AG09309 (cell line): ENCODE measurements at regions not wholly inside any gene's neighbourhood (a gene's known extent, or its start where the extent isn't known, plus 50 kb on each side); places are given as distances from the start of the nearest gene placed in this dataset.
"Not testable (repeated sequence)": the region's sequence is repeated elsewhere in the genome, so short reads cannot be mapped to it uniquely, and the experiment has no call there.

Experiments
- DNase-seq: peaks from one replicate; pipeline ENCODE4 v3.0.0-alpha.2; 2010; ENCODE audit warnings: low read depth
- H3K4me3 ChIP-seq: 2 replicates; pipeline ENCODE4 v1.5.1; 2011; ENCODE audit warnings: mild to moderate bottlenecking, low read depth, low read length, moderate library complexity; ENCODE audit not compliant: control insufficient read depth
- TF ChIP-seq, protein P1 (sequence below): IDR thresholded peaks from 2 replicates; pipeline ENCODE4 v1.5.1; 2011; ENCODE audit warnings: mild to moderate bottlenecking, low read depth, low read length, inconsistent platforms; ENCODE audit not compliant: insufficient read depth, control insufficient read depth; ENCODE audit errors: missing control alignments

GRCh38 chr12:17301544-17301943 lies 695.6 kb upstream of the LMO3 start:
- TF ChIP-seq, protein P1, sequence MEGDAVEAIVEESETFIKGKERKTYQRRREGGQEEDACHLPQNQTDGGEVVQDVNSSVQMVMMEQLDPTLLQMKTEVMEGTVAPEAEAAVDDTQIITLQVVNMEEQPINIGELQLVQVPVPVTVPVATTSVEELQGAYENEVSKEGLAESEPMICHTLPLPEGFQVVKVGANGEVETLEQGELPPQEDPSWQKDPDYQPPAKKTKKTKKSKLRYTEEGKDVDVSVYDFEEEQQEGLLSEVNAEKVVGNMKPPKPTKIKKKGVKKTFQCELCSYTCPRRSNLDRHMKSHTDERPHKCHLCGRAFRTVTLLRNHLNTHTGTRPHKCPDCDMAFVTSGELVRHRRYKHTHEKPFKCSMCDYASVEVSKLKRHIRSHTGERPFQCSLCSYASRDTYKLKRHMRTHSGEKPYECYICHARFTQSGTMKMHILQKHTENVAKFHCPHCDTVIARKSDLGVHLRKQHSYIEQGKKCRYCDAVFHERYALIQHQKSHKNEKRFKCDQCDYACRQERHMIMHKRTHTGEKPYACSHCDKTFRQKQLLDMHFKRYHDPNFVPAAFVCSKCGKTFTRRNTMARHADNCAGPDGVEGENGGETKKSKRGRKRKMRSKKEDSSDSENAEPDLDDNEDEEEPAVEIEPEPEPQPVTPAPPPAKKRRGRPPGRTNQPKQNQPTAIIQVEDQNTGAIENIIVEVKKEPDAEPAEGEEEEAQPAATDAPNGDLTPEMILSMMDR, result no peak
- DNase-seq, result no peak

GRCh38 chr12:17296882-17297281 lies 690.9 kb upstream of the LMO3 start:
- H3K4me3 ChIP-seq, result no peak overlapping the region
- no peak for DNase-seq
- TF ChIP-seq, protein P1, result no peak

More at GRCh38 chr12:17301544-17301943, 695.6 kb upstream of the LMO3 start:
- H3K4me3 ChIP-seq, result no peak overlapping the region

DNA sequence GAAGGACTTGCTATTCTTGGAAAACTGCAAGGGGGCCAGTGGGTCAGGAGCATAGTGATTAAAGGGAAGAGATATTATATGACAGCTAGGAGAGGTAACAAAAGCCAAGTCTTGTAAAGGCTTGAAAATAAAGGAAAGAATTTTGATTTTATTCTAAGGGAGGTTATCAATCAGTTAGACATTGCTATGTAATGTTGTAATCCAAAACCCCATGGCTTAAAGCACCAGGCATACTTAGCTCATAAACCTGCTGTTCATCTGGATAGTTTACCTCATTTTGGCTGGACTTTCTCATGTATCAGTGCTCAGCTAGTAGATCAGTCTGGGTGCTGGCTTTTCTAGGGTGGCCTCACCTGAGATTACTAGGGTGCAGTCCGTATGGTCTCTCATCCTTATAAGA lies 680.9 kb upstream of the LMO3 start:
- TF ChIP-seq, protein P1, result no peak
- DNase-seq, result no peak
- no peak overlapping the region for H3K4me3 ChIP-seq

DNA sequence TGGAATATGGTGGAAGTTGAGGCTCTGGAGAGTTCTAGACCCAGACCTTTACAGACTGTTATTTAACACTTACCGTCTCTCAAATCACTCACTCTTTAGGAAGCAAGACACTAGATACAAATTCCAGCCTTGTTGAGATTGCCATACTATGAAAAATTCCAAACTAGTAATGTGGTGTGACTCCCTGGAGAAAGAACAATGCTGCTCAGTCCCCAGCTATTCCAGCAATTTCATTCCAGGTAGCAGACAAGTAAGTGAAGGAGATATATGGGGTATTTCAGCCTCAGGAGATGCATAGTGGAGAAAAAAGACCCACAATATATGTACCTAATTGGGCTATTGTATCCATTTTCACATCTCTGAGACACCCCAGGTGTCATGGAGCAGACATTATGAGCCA lies 678.9 kb upstream of the LMO3 start:
- no peak overlapping the region for H3K4me3 ChIP-seq
- TF ChIP-seq, protein P1, result no peak
- no peak for DNase-seq

GRCh38 chr12:17283563-17283962 lies 677.6 kb upstream of the LMO3 start:
- H3K4me3 ChIP-seq, result no peak overlapping the region
- TF ChIP-seq, protein P1, result no peak
- DNase-seq, result no peak

DNA sequence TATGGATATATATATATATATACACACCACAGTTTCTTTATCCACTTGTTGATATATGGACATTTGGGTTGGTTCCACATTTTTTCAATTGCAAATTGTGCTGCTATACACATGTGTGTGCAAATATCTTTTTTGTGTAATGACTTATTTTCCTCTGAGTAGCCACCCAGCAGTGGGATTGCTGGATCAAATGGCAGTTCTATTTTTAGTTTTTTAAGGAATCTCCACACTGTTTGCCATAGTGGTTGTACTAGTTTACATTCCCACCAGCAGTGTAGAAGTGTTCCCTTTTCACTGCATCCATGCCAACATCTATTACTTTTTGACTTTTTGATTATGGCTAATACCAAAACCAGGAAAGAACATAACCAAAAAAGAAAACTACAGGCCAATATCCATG lies 676.2 kb upstream of the LMO3 start:
- not testable (repeated sequence) for H3K4me3 ChIP-seq, DNase-seq

GRCh38 chr12:17278946-17279345 lies 673.0 kb upstream of the LMO3 start:
- TF ChIP-seq, protein P1, result no peak
- H3K4me3 ChIP-seq, result no peak overlapping the region
- DNase-seq, result no peak
